ENCODE measurements at regions not wholly inside any gene's neighbourhood (a gene's known extent, or its start where the extent isn't known, plus 50 kb on each side); places are given as distances from the start of the nearest gene placed in this dataset.

- TF ChIP-seq POLR2A (IDR thresholded peaks at IDR 0.05) (no peak), CTCF (IDR thresholded peaks at IDR 0.05) (no peak)
These were observed 68.5 kb upstream of the IGLL5 start for GRCh38 chr22:22818861-22819855.

Data from adrenal gland (tissue), 5 donors.